Breast epithelium (tissue), 3 donors: ENCODE measurements at regions not wholly inside any gene's neighbourhood (a gene's known extent, or its start where the extent isn't known, plus 50 kb on each side); places are given as distances from the start of the nearest gene placed in this dataset.

ENCODE experiments used
- CTCF ChIP-seq, 3 donors: fragments of 450-650 bp; IDR thresholded peaks; one replicate each; pipeline ENCODE4 v1.5.1; 2016 to 2017; ENCODE audit warnings: antibody characterized with exemption in 3 of 3, mild to moderate bottlenecking in 3 of 3, moderate library complexity in 3 of 3
- POLR2AphosphoS5 ChIP-seq, 3 donors: sonication (generic); formaldehyde crosslinking; IDR thresholded peaks; one replicate each; pipeline ENCODE4 v1.6.1; 2017; ENCODE audit warnings: antibody characterized with exemption in 3 of 3

GRCh38 chr5:24163091-24163490, 481.7 kb downstream of the CDH10 start:
- no peak for TF ChIP-seq POLR2AphosphoS5 (IDR thresholded peaks at IDR 0.05)
- no peak for TF ChIP-seq CTCF (IDR thresholded peaks at IDR 0.05)
